LNCaP clone FGC (cell line): ENCODE measurements at regions not wholly inside any gene's neighbourhood (a gene's known extent, or its start where the extent isn't known, plus 50 kb on each side); places are given as distances from the start of the nearest gene placed in this dataset.
A peak's percentile ranks its signal among the peaks of the same experiment; 100 is the strongest.

Experiments
- DNase-seq: peaks from one replicate; pipeline ENCODE4 v3.0.0-alpha.2; 2011; ENCODE audit warnings: low read depth
- H3K4me3 ChIP-seq: 2 replicates; pipeline ENCODE4 v1.5.1; 2011; ENCODE audit warnings: mild to moderate bottlenecking, low read depth, low read length, control low read depth
- TF ChIP-seq, protein P1 (sequence below): IDR thresholded peaks from 2 replicates; pipeline ENCODE4 v1.5.1; 2012; ENCODE audit warnings: mild to moderate bottlenecking; ENCODE audit not compliant: control insufficient read depth, insufficient read depth; ENCODE audit errors: extremely low read depth

DNA sequence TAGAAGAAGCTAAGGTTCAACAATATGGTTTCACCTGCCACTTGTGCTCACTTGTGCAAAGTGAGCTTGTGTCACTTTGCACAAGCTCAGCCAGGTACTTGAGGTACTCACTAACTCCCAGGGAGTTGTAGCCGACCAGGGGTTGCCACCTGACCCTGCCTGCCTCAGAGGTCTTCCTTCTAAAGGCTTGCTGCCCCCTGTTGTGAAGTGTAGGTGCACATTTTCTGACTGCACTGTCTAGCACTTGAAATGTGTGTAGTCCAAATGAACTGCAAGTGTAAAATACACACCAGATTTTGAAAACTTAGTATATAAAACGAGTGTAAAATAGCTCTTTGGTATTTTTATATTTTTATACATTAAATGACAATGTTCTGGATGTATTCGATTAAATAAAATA lies 230.8 kb downstream of the DLEU7 start:
- no peak overlapping the region for H3K4me3 ChIP-seq
- DNase-seq = no peak
- TF ChIP-seq, protein P1, sequence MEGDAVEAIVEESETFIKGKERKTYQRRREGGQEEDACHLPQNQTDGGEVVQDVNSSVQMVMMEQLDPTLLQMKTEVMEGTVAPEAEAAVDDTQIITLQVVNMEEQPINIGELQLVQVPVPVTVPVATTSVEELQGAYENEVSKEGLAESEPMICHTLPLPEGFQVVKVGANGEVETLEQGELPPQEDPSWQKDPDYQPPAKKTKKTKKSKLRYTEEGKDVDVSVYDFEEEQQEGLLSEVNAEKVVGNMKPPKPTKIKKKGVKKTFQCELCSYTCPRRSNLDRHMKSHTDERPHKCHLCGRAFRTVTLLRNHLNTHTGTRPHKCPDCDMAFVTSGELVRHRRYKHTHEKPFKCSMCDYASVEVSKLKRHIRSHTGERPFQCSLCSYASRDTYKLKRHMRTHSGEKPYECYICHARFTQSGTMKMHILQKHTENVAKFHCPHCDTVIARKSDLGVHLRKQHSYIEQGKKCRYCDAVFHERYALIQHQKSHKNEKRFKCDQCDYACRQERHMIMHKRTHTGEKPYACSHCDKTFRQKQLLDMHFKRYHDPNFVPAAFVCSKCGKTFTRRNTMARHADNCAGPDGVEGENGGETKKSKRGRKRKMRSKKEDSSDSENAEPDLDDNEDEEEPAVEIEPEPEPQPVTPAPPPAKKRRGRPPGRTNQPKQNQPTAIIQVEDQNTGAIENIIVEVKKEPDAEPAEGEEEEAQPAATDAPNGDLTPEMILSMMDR = no peak

DNA sequence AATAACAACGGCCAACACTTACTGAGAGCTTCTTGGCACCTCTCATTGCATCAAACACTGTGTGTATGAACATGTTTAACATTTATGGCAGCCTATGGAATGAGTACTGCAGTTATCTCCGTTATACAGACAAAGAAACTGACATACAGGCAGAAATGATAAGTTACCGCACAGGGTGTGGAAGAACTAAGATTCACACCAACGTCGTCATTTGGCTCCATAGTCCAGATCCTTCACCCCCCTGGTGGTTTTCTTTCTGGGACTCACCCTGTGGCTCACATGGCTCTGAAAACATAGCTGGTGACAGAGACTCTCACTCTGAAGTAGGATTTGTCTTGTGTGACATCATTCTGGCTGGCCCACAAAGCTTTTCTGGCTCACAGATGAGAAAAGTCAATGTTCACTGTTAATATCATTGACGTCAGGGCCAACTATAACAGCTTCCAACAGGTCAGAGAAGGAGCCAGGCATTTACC lies 230.1 kb downstream of the DLEU7 start:
- no peak for DNase-seq
- TF ChIP-seq, protein P1 = no peak

DNA sequence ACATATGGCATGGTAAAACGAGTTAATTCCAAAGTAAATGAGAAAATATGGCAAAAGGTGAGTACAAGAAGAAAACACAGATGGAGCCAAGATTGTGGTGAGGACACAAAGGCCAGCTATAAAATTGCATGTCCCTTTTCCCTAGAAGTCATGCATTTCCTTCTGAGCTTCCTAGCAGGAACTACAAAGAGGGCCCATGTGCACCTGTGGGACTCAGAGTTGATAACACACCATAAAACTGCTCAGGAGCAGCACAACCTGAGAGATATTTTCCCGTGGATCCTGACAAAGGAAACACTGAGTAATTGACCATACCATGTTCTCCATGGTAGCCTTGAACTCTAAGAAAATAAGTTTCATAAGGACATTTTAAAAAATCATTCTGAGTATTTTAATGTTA lies 228.3 kb downstream of the DLEU7 start:
- no peak for DNase-seq
- TF ChIP-seq, protein P1 = no peak
- H3K4me3 ChIP-seq = no peak overlapping the region

More for the DNA sequence above, 230.1 kb downstream of the DLEU7 start:
- H3K4me3 ChIP-seq = no peak overlapping the region

DNA sequence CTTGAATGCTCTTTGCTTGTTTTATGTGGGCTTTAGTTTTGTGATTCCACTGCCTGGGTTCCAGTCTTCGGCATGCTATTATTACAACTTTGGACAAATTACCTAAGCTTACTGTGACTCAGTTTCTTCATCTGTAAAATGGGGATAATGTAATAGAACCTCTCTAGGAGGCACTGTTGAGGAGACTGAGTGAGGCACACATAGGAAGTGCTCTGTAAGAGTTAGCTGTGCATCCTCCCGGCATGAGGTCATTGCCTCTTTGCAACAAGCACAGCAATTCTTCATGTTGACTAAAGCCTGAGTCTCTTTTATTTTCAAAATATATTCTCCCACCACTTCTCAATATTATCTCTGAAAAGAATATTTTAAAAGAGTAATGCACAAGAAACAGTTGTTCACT lies 227.4 kb downstream of the DLEU7 start:
- no peak for DNase-seq
- no peak overlapping the region for H3K4me3 ChIP-seq
- TF ChIP-seq, protein P1 = no peak

DNA sequence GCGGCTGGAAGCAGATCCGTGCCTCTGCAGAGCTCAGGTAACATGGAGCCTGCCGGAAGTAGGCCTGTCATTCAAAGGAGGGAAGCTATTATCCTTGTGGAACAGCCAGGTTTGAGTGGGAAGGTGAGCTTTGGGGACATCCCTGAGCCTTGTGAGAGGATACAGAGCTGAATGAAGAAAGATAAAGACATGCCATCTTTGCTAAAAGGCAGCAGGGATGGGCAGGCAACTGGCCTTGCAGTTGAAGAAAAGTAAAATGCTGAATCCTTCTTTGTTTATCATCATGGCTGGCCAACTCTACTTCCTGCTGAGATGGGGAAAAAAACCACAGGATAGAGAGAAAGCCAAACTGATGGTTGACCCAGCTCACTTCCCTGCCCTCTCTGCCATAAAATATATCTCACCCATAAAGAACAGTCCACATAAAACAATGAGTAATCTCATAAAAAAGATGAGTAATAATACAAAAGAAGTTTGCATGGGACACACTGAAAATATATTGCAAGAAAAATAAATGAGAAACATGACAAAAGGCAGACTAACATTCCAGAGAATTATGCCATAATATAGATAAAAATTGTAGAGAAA lies 226.3 kb downstream of the DLEU7 start:
- DNase-seq = peak; percentile 35
- H3K4me3 ChIP-seq = no peak overlapping the region
- TF ChIP-seq, protein P1 = no peak

DNA sequence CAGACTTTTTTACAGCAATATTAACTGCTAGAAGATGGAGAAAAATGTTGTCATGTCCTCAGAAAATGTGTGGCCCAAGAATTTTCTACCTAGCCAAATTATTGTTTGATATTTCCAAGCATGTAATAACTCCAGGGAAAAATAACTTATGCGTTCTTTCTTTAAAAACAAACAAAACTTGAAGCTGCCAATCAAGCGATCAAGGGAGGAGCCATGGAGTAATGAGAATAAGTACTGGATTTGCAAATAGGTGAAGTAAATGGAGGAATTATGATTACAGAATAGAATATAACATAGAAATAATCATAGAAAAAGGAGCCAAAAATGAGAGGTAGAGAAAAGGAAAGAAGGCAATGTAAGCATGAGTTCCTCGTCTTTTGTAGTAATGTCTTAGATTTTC lies 225.3 kb downstream of the DLEU7 start:
- H3K4me3 ChIP-seq = no peak overlapping the region
- no peak for DNase-seq
- TF ChIP-seq, protein P1 = no peak

DNA sequence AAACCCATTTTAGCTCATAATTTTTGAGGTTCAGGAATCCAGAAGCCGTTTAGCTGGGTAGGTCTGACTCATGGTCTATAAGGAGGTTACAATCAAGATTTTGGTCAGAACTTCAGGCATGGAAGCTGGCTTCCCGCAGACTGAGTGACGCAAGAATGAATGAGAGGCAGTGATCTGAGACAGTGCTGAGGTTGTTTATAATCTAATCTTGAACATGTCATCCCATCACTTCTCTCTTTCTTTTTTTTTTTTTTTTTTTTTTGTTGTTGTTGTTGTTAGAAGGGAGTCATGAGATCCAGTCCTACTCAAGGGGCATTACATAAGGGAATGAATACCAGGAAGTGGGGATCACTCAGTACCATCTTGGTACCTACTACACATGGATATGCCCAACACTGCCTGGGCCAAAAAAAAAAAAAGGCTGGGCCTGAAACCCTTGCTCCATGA lies 217.4 kb downstream of the DLEU7 start:
- TF ChIP-seq, protein P1 = no peak

More for the DNA sequence above, 217.4 kb downstream of the DLEU7 start:
- no peak overlapping the region for H3K4me3 ChIP-seq
- no peak for DNase-seq
